H9 (cell line): ENCODE measurements at regions not wholly inside any gene's neighbourhood (a gene's known extent, or its start where the extent isn't known, plus 50 kb on each side); places are given as distances from the start of the nearest gene placed in this dataset.

Source experiments
- DNase-seq: peaks from one replicate; pipeline ENCODE4 v3.0.0-alpha.2; 2017
- H2AFZ ChIP-seq: one replicate; pipeline ENCODE4 v1.6.1; 2013; ENCODE audit warnings: mild to moderate bottlenecking, low read length, control low read depth, moderate library complexity
- H2AK5ac ChIP-seq: 2 replicates; pipeline ENCODE4 v1.6.1; 2013; ENCODE audit warnings: low read length, control low read depth, mixed read lengths; ENCODE audit not compliant: insufficient read length
- H2BK120ac ChIP-seq: one replicate; pipeline ENCODE4 v1.6.1; 2013; ENCODE audit warnings: low read depth, mild to moderate bottlenecking, low read length, control low read depth, inconsistent platforms; ENCODE audit not compliant: poor library complexity, severe bottlenecking
- H2BK12ac ChIP-seq: 2 replicates; pipeline ENCODE4 v1.6.1; 2013; ENCODE audit warnings: low read length, control low read depth, mixed read lengths, low read depth; ENCODE audit not compliant: insufficient read length
- H2BK15ac ChIP-seq: 2 replicates; pipeline ENCODE4 v1.6.1; 2013; ENCODE audit warnings: low read depth, low read length, control low read depth
- H2BK20ac ChIP-seq: one replicate; pipeline ENCODE4 v1.6.1; 2013; ENCODE audit warnings: low read depth, mild to moderate bottlenecking, low read length, control low read depth, inconsistent platforms; ENCODE audit not compliant: poor library complexity, severe bottlenecking
- H2BK5ac ChIP-seq: 2 replicates; pipeline ENCODE4 v1.6.1; 2013; ENCODE audit warnings: low read length, control low read depth, mixed read lengths; ENCODE audit not compliant: insufficient read length
- H3K14ac ChIP-seq: 2 replicates; pipeline ENCODE4 v1.6.1; 2013; ENCODE audit warnings: low read length, control low read depth; ENCODE audit not compliant: insufficient read depth
- H3K18ac ChIP-seq: 2 replicates; pipeline ENCODE4 v1.6.1; 2013; ENCODE audit warnings: low read depth, mild to moderate bottlenecking, mixed read lengths, low read length, control low read depth; ENCODE audit not compliant: insufficient read length
- H3K23ac ChIP-seq: 2 replicates; pipeline ENCODE4 v1.6.1; 2013; ENCODE audit warnings: low read length, control low read depth, mixed read lengths, low read depth; ENCODE audit not compliant: insufficient read length
- H3K23me2 ChIP-seq: 2 replicates; pipeline ENCODE4 v1.6.1; 2013; ENCODE audit warnings: low read depth, mild to moderate bottlenecking, mixed read lengths, low read length, control low read depth; ENCODE audit not compliant: insufficient read length, poor library complexity, severe bottlenecking
- H3K27ac ChIP-seq: 2 replicates; pipeline ENCODE4 v1.5.1; 2013; ENCODE audit warnings: low read length, control low read depth, mixed read lengths, low read depth; ENCODE audit not compliant: insufficient read length
- H3K27me3 ChIP-seq: 2 replicates; pipeline ENCODE4 v1.6.1; 2013; ENCODE audit warnings: low read length, control low read depth, inconsistent platforms; ENCODE audit not compliant: insufficient read depth
- H3K4ac ChIP-seq: 2 replicates; pipeline ENCODE4 v1.6.1; 2013; ENCODE audit warnings: low read depth, mild to moderate bottlenecking, control low read depth, inconsistent platforms, low read length, moderate library complexity
- H3K4me1 ChIP-seq: 2 replicates; pipeline ENCODE4 v1.6.1; 2013; ENCODE audit warnings: low read length, control low read depth, inconsistent platforms; ENCODE audit not compliant: insufficient read depth
- H3K4me2 ChIP-seq: 2 replicates; pipeline ENCODE4 v1.6.1; 2013; ENCODE audit warnings: low read length, control low read depth, mixed read lengths; ENCODE audit not compliant: insufficient read length, insufficient read depth
- H3K56ac ChIP-seq: 2 replicates; pipeline ENCODE4 v1.6.1; 2013; ENCODE audit warnings: low read depth, mild to moderate bottlenecking, mixed read lengths, low read length, control low read depth; ENCODE audit not compliant: insufficient read length
- H3K79me1 ChIP-seq: 2 replicates; pipeline ENCODE4 v1.6.1; 2013; ENCODE audit warnings: low read depth, mild to moderate bottlenecking, moderate library complexity, low read length, control low read depth, inconsistent platforms; ENCODE audit not compliant: insufficient read depth, poor library complexity, severe bottlenecking
- H3K79me2 ChIP-seq: 2 replicates; pipeline ENCODE4 v1.6.1; 2013; ENCODE audit warnings: low read length, control low read depth, inconsistent platforms; ENCODE audit not compliant: insufficient read depth
- H3K9ac ChIP-seq: 2 replicates; pipeline ENCODE4 v1.6.1; 2013; ENCODE audit warnings: low read length, control low read depth, mixed read lengths; ENCODE audit not compliant: insufficient read length; ENCODE audit errors: extremely low read depth
- H3K9me3 ChIP-seq: one replicate; pipeline ENCODE4 v1.6.1; 2013; ENCODE audit warnings: low read depth, low read length, inconsistent platforms; ENCODE audit not compliant: control insufficient read depth
- H3T11ph ChIP-seq: one replicate; pipeline ENCODE4 v1.6.1; 2013; ENCODE audit warnings: mild to moderate bottlenecking, low read length, control low read depth, inconsistent platforms
- H4K20me1 ChIP-seq: one replicate; pipeline ENCODE4 v1.6.1; 2013; ENCODE audit not compliant: control insufficient read depth, insufficient read length, insufficient read depth
- H4K5ac ChIP-seq: 2 replicates; pipeline ENCODE4 v1.6.1; 2013; ENCODE audit warnings: low read depth, mild to moderate bottlenecking, mixed read lengths, low read length, control low read depth; ENCODE audit not compliant: insufficient read length
- H4K8ac ChIP-seq: replicated peaks from 2 replicates; pipeline ENCODE4 v1.6.1; 2013; ENCODE audit warnings: low read length, control low read depth, mixed read lengths, low read depth; ENCODE audit not compliant: insufficient read length
- H4K91ac ChIP-seq: 2 replicates; pipeline ENCODE4 v1.6.1; 2013; ENCODE audit warnings: low read depth, mild to moderate bottlenecking, moderate library complexity, mixed read lengths, low read length, control low read depth; ENCODE audit not compliant: insufficient read length
- H3K27ac Mint-ChIP-seq, 3 experiments: 2 replicates in 2 of 3; 3 replicates in 1 of 3; pipeline ENCODE4 v1.8.0; 2020 to 2021; ENCODE audit warnings: mixed read lengths in 3 of 3, mild to moderate bottlenecking in 1 of 3, moderate library complexity in 1 of 3
- H3K27me3 Mint-ChIP-seq: 2 replicates; pipeline ENCODE4 v1.8.0; 2021; ENCODE audit warnings: low read depth, mild to moderate bottlenecking, moderate library complexity, mixed read lengths
- H3K36me3 Mint-ChIP-seq, 3 experiments: 2 replicates in 2 of 3; 3 replicates in 1 of 3; pipeline ENCODE4 v1.8.0; 2020 to 2021; ENCODE audit warnings: low read depth in 3 of 3, mixed read lengths in 3 of 3; ENCODE audit not compliant: insufficient read depth in 1 of 3
- H3K4me1 Mint-ChIP-seq, 2 experiments: 2 replicates each; pipeline ENCODE4 v1.8.0; 2020; ENCODE audit warnings: mixed read lengths in 2 of 2
- H3K4me3 Mint-ChIP-seq, 2 experiments: 2 replicates in 1 of 2; 3 replicates in 1 of 2; pipeline ENCODE4 v1.8.0; 2020 to 2021; ENCODE audit warnings: mild to moderate bottlenecking in 2 of 2, mixed read lengths in 2 of 2, moderate library complexity in 1 of 2
- H3K9me3 Mint-ChIP-seq, 2 experiments: 2 replicates in 1 of 2; 3 replicates in 1 of 2; pipeline ENCODE4 v1.8.0; 2020; ENCODE audit warnings: mild to moderate bottlenecking in 2 of 2, mixed read lengths in 2 of 2, moderate library complexity in 1 of 2
- CTCF ChIP-seq: fragments of 200-600 bp; sonication (generic); conservative IDR thresholded peaks from 3 replicates; pipeline ENCODE4 v1.8.0; 2021; ENCODE audit warnings: antibody characterized with exemption, mild to moderate bottlenecking
- WGBS: extraction: QIAGEN DNeasy Blood & Tissue Kit; methylation state at CpG from one replicate; pipeline ENCODE4 v1.1.7; 2013; ENCODE audit warnings: missing lambda C conversion rate, low lambda C conversion rate, mixed read lengths; ENCODE audit not compliant: insufficient read length; ENCODE audit errors: extremely low coverage; 5-methylcytosine and 5-hydroxymethylcytosine counted together

- WGBS = no CpG with 5 or more reads among the region's 2 CpGs
Measured at GRCh38 chr12:41924111-41924510, 220.6 kb downstream of the GXYLT1 start.

More at GRCh38 chr12:41924111-41924510, 220.6 kb downstream of the GXYLT1 start:
- no peak overlapping the region for H3K56ac ChIP-seq
- H3K27ac Mint-ChIP-seq = no peak overlapping the region
- no peak overlapping the region for H2AK5ac ChIP-seq
- peaks cover 27 to 34% of the 10 kb centered on the region in 2 experiments for H3K4me1 Mint-ChIP-seq
- no peak overlapping the region for H2AFZ ChIP-seq
- no peak overlapping the region for H3K27ac ChIP-seq
- H3K79me1 ChIP-seq = no peaks in the 10 kb centered on the region
- no peak overlapping the region for H2BK20ac ChIP-seq
- no peak overlapping the region for H3K4ac ChIP-seq
- no peaks in the 10 kb centered on the region for H4K20me1 ChIP-seq
- no peak overlapping the region for H3T11ph ChIP-seq
- no peak overlapping the region for H4K91ac ChIP-seq
- H3K4me3 Mint-ChIP-seq = no peak overlapping the region
- H3K18ac ChIP-seq = no peak overlapping the region
- no peaks in the 10 kb centered on the region for H3K23me2 ChIP-seq
- no peak overlapping the region for H2BK120ac ChIP-seq
- no peak overlapping the region for H2BK5ac ChIP-seq
- TF ChIP-seq CTCF = no peak
- H4K8ac ChIP-seq = no peak overlapping the region
- peaks cover 0 to 9% (median 6%) of the 10 kb centered on the region in 3 experiments; a peak in 4 of 7 replicates for H3K36me3 Mint-ChIP-seq
- H3K9ac ChIP-seq = no peak overlapping the region
- H2BK12ac ChIP-seq = no peak overlapping the region
- no peak overlapping the region for H4K5ac ChIP-seq
- no peaks in the 10 kb centered on the region for H3K9me3 ChIP-seq
- no peak overlapping the region for H2BK15ac ChIP-seq
- H3K79me2 ChIP-seq = no peaks in the 10 kb centered on the region
- no peak overlapping the region for H3K4me2 ChIP-seq
- no peak overlapping the region for H3K23ac ChIP-seq
- H3K27me3 ChIP-seq = no peaks in the 10 kb centered on the region
- peaks cover 0 to 9% of the 10 kb centered on the region in 2 experiments; a peak in 3 of 5 replicates for H3K9me3 Mint-ChIP-seq
- H3K27me3 Mint-ChIP-seq = peaks cover 33% of the 10 kb centered on the region
- no peak for DNase-seq
- no peak overlapping the region for H3K14ac ChIP-seq
- peaks cover 2% of the 10 kb centered on the region; the same call in 1 of the 2 replicates for H3K4me1 ChIP-seq
